Fibroblast of lung (primary cell): ENCODE measurements at regions not wholly inside any gene's neighbourhood (a gene's known extent, or its start where the extent isn't known, plus 50 kb on each side); places are given as distances from the start of the nearest gene placed in this dataset.

ENCODE experiments used
- DNase-seq, 2 donors: peaks; one replicate each; pipeline versions ENCODE4 v3.0.0 to v3.0.0-alpha.2; 2010; ENCODE audit warnings: low read depth in 2 of 2
- H2AFZ ChIP-seq: 2 replicates; pipeline ENCODE4 v1.5.1; 2012; ENCODE audit warnings: low read length, control low read depth, inconsistent platforms
- H3K27ac ChIP-seq: 2 replicates; pipeline ENCODE4 v1.5.1; 2011; ENCODE audit warnings: low read length, control low read depth; ENCODE audit not compliant: insufficient read depth
- H3K27me3 ChIP-seq: 2 replicates; pipeline ENCODE4 v1.5.1; 2011; ENCODE audit warnings: mild to moderate bottlenecking, low read length; ENCODE audit not compliant: control insufficient read depth, insufficient read depth
- H3K36me3 ChIP-seq: 2 replicates; pipeline ENCODE4 v1.5.1; 2011; ENCODE audit warnings: low read length; ENCODE audit not compliant: control insufficient read depth, insufficient read depth
- H3K4me1 ChIP-seq: 2 replicates; pipeline ENCODE4 v1.5.1; 2011; ENCODE audit warnings: low read length; ENCODE audit not compliant: control insufficient read depth, insufficient read depth; ENCODE audit errors: extremely low read depth
- H3K4me2 ChIP-seq: 2 replicates; pipeline ENCODE4 v1.5.1; 2011; ENCODE audit warnings: low read length, control low read depth; ENCODE audit not compliant: insufficient read depth; ENCODE audit errors: extremely low read depth
- H3K4me3 ChIP-seq, 4 experiments: fragments of 200-600 bp in 1 of 4; sonication (generic) in 1 of 4; replicated peaks in 1 of 4; 2 replicates each; pipeline ENCODE4 v1.5.1; 2011 to 2016; ENCODE audit warnings: low read length in 4 of 4, low read depth in 3 of 4, mild to moderate bottlenecking in 3 of 4, control low read depth in 2 of 4, inconsistent platforms in 1 of 4, mixed read lengths in 1 of 4; ENCODE audit not compliant: insufficient read depth in 1 of 4; ENCODE audit errors: control extremely low read depth in 1 of 4
- H3K79me2 ChIP-seq: 2 replicates; pipeline ENCODE4 v1.5.1; 2012; ENCODE audit warnings: mild to moderate bottlenecking, low read length, inconsistent platforms; ENCODE audit not compliant: control insufficient read depth, insufficient read depth
- H3K9ac ChIP-seq: 2 replicates; pipeline ENCODE4 v1.5.1; 2011; ENCODE audit warnings: mild to moderate bottlenecking, low read length, control low read depth; ENCODE audit not compliant: insufficient read depth
- H3K9me3 ChIP-seq: 2 replicates; pipeline ENCODE4 v1.5.1; 2012; ENCODE audit warnings: low read depth, low read length; ENCODE audit not compliant: control insufficient read depth, insufficient read depth
- H4K20me1 ChIP-seq: 2 replicates; pipeline ENCODE4 v1.5.1; 2011; ENCODE audit warnings: low read length; ENCODE audit not compliant: control insufficient read depth, insufficient read depth; ENCODE audit errors: extremely low read depth
- CTCF ChIP-seq, 2 donors: IDR thresholded peaks in 1 of 2; conservative IDR thresholded peaks in 1 of 2; 1 replicate in 1 of 2; 2 replicates in 1 of 2; pipeline ENCODE4 v1.5.1; 2011 to 2012; ENCODE audit warnings: low read length in 2 of 2, control low read depth in 1 of 2, inconsistent platforms in 1 of 2, low read depth in 1 of 2, mild to moderate bottlenecking in 1 of 2
- EZH2 ChIP-seq: IDR thresholded peaks from 2 replicates; pipeline ENCODE4 v1.5.1; 2012; ENCODE audit warnings: low read length, control low read depth, mild to moderate bottlenecking; ENCODE audit errors: missing control alignments

- Histone ChIP-seq H2AFZ (peak overlapping the region; percentile 55), H3K79me2 (no peaks in the 10 kb centered on the region), H3K4me3 (no peak overlapping the region), H3K27ac (no peak overlapping the region), H3K9ac (no peak overlapping the region), H3K4me1 (peaks cover 3% of the 10 kb centered on the region), H3K36me3 (no peaks in the 10 kb centered on the region), H3K27me3 (no peaks in the 10 kb centered on the region), H3K4me2 (no peak overlapping the region), H4K20me1 (no peaks in the 10 kb centered on the region), H3K9me3 (no peaks in the 10 kb centered on the region)
- no peak for TF ChIP-seq EZH2
- peak in 1 of 2 donors; percentile 75 for DNase-seq
Observed at GRCh38 chr4:135256111-135256510, 1054.5 kb upstream of the PABPC4L start.

- H3K4me1 ChIP-seq = no peaks in the 10 kb centered on the region
- no peak overlapping the region for H3K9ac ChIP-seq
- H3K27ac ChIP-seq = no peak overlapping the region
- H3K4me3 ChIP-seq = no peak overlapping the region
- no peak for DNase-seq
- no peaks in the 10 kb centered on the region for H3K27me3 ChIP-seq
- H3K9me3 ChIP-seq = no peaks in the 10 kb centered on the region
- H3K4me2 ChIP-seq = no peak overlapping the region
- H3K36me3 ChIP-seq = no peaks in the 10 kb centered on the region
- no peak for TF ChIP-seq EZH2
- TF ChIP-seq CTCF (conservative IDR thresholded peaks at IDR 0.05 in 1 of 2, IDR thresholded peaks at IDR 0.05 in 1 of 2; ENCODE audit: low read depth in 1 of 2, low read length in 2 of 2) = no peak
- H4K20me1 ChIP-seq = no peaks in the 10 kb centered on the region
- no peak overlapping the region for H2AFZ ChIP-seq
- no peaks in the 10 kb centered on the region for H3K79me2 ChIP-seq
Observed at GRCh38 chr4:135250040-135250439, 1048.5 kb upstream of the PABPC4L start.

GRCh38 chr4:135249024-135249423 lies 1047.4 kb upstream of the PABPC4L start:
- no peak overlapping the region for H3K9ac ChIP-seq
- TF ChIP-seq EZH2 (no peak), CTCF (conservative IDR thresholded peaks at IDR 0.05 in 1 of 2, IDR thresholded peaks at IDR 0.05 in 1 of 2; ENCODE audit: low read depth in 1 of 2, low read length in 2 of 2) (no peak)
- no peak overlapping the region for H2AFZ ChIP-seq
- H3K4me3 ChIP-seq = no peak overlapping the region
- no peaks in the 10 kb centered on the region for H3K36me3 ChIP-seq
- H3K4me2 ChIP-seq = no peak overlapping the region
- no peaks in the 10 kb centered on the region for H3K9me3 ChIP-seq
- no peak overlapping the region for H3K27ac ChIP-seq
- no peak for DNase-seq
- H3K4me1 ChIP-seq = peaks cover under 1% of the 10 kb centered on the region
- no peaks in the 10 kb centered on the region for H3K27me3 ChIP-seq
- H3K79me2 ChIP-seq = no peaks in the 10 kb centered on the region
- no peaks in the 10 kb centered on the region for H4K20me1 ChIP-seq

- TF ChIP-seq CTCF (conservative IDR thresholded peaks at IDR 0.05 in 1 of 2, IDR thresholded peaks at IDR 0.05 in 1 of 2; ENCODE audit: low read depth in 1 of 2, low read length in 2 of 2) (no peak), EZH2 (no peak)
- peaks cover 2% of the 10 kb centered on the region for H3K4me1 ChIP-seq
- H3K36me3 ChIP-seq = no peaks in the 10 kb centered on the region
- H3K4me2 ChIP-seq = no peak overlapping the region
- DNase-seq = peak; percentile 23 to 34
- no peaks in the 10 kb centered on the region for H3K27me3 ChIP-seq
- no peaks in the 10 kb centered on the region for H3K9me3 ChIP-seq
- H4K20me1 ChIP-seq = no peaks in the 10 kb centered on the region
- no peaks in the 10 kb centered on the region for H3K79me2 ChIP-seq
- no peak overlapping the region for H2AFZ ChIP-seq
- H3K27ac ChIP-seq = no peak overlapping the region
- H3K4me3 ChIP-seq = no peak overlapping the region
- H3K9ac ChIP-seq = no peak overlapping the region
Observed at GRCh38 chr4:135244696-135245095, 1043.1 kb upstream of the PABPC4L start.
